ENCODE measurements at regions not wholly inside any gene's neighbourhood (a gene's known extent, or its start where the extent isn't known, plus 50 kb on each side); places are given as distances from the start of the nearest gene placed in this dataset.

DNA sequence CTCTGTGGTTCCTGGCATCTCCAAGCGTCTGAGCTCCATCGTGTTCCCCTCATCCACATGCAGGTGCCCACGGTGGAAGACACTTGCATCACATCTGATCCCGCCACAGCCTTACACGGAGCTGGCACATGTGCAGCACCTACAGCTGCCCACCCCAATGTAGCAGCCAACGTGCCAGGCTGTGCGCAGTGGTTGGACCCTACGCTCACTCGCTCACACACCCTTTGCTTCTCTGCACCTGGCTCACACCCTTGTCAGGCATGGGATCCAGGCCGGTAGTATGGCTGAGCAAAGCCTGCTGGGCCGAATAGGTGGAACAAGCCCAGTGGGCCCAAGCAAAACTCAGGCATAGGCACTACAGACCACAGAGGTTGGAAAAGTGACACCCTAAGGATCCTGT is 567.2 kb downstream of the FSCB start:
- no peaks in the 10 kb centered on the region for H3K27me3 ChIP-seq (ENCODE audit: insufficient read depth, low read depth)
- H3K36me3 ChIP-seq (ENCODE audit: insufficient read depth), result no peaks in the 10 kb centered on the region
- TF ChIP-seq, protein P1, sequence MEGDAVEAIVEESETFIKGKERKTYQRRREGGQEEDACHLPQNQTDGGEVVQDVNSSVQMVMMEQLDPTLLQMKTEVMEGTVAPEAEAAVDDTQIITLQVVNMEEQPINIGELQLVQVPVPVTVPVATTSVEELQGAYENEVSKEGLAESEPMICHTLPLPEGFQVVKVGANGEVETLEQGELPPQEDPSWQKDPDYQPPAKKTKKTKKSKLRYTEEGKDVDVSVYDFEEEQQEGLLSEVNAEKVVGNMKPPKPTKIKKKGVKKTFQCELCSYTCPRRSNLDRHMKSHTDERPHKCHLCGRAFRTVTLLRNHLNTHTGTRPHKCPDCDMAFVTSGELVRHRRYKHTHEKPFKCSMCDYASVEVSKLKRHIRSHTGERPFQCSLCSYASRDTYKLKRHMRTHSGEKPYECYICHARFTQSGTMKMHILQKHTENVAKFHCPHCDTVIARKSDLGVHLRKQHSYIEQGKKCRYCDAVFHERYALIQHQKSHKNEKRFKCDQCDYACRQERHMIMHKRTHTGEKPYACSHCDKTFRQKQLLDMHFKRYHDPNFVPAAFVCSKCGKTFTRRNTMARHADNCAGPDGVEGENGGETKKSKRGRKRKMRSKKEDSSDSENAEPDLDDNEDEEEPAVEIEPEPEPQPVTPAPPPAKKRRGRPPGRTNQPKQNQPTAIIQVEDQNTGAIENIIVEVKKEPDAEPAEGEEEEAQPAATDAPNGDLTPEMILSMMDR (conservative IDR thresholded peaks at IDR 0.05; ENCODE audit: low read depth, low read length), result no peak
- H3K4me3 ChIP-seq (IDR thresholded peaks at IDR 0.05; ENCODE audit: insufficient read depth, low read depth, low read length), result no peak overlapping the region
- no peak overlapping the region for H3K4me2 ChIP-seq
- no peaks in the 10 kb centered on the region for H4K20me1 ChIP-seq (ENCODE audit: insufficient read depth)
- H2AFZ ChIP-seq (ENCODE audit: low read depth), result no peak overlapping the region
- no peaks in the 10 kb centered on the region for H3K4me1 ChIP-seq (ENCODE audit: low read depth, poor library complexity, severe bottlenecking)
- H3K79me2 ChIP-seq (ENCODE audit: insufficient read depth, low read depth), result no peaks in the 10 kb centered on the region
- no peak overlapping the region for H3K27ac ChIP-seq
- H3K9ac ChIP-seq, result no peak overlapping the region

DNA sequence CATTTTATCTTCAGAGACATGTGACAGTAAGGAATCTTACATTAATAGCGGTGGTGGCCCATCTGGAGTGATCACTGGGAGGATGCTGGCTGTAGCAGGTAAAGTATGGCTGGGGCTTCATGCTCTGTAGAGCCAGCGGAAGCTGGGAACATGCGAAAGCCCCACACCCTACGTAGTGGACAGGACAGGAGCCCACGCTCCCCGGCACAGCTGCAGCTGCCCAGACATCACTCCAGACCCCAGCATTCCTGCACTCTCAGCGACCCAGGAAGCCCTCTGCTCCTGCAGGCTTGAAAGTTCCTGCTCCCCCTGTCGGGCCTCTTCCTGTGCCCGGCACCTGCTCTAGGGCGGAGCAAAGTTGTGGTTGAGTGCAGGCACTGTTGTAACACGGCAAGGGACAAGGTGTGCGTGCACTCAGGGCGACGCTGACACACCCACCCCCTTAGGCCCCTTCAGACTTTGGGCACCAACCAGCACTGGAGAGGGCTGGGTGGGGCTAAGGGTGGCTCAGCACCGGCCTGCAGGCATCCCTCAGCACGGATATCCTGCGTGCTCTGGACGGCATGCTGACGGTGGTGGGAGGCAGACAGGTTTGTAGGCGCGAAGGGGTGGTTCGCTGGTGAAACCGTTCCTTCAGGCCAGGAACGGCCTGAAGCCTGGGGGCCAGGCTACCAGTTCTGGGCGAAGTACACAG is 568.3 kb downstream of the FSCB start:
- Histone ChIP-seq H3K27me3 (ENCODE audit: insufficient read depth, low read depth) (no peaks in the 10 kb centered on the region), H3K9ac (no peak overlapping the region), H2AFZ (ENCODE audit: low read depth) (no peak overlapping the region), H3K4me2 (no peak overlapping the region), H3K27ac (no peak overlapping the region), H3K36me3 (ENCODE audit: insufficient read depth) (no peaks in the 10 kb centered on the region), H3K4me1 (ENCODE audit: low read depth, poor library complexity, severe bottlenecking) (no peaks in the 10 kb centered on the region), H3K4me3 (IDR thresholded peaks at IDR 0.05; ENCODE audit: insufficient read depth, low read depth, low read length) (no peak overlapping the region), H3K79me2 (ENCODE audit: insufficient read depth, low read depth) (no peaks in the 10 kb centered on the region), H4K20me1 (ENCODE audit: insufficient read depth) (no peaks in the 10 kb centered on the region)
- TF ChIP-seq, protein P1 (conservative IDR thresholded peaks at IDR 0.05; ENCODE audit: low read depth, low read length), result no peak

DNA sequence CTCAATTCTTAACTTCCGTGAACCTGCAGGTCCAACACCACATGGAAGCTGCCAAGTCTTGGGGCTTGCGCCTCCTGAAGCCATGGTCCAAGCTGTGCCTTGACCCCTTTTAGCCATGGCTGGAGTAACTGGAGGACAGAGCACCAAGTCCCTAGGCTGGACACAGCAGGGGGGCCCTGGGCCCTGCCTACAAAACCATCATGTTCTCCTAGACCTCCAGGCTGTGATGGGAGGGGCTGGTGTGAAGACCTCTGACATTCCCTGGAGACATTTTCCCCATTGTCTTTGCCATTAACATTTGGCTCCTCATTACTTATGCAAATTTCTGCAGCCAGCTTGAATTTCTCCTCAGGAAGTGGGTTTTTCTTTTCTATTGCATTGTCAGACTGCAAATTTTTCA is 570.1 kb downstream of the FSCB start:
- TF ChIP-seq, protein P1 (conservative IDR thresholded peaks at IDR 0.05; ENCODE audit: low read depth, low read length), result no peak
- Histone ChIP-seq H3K4me1 (ENCODE audit: low read depth, poor library complexity, severe bottlenecking) (no peaks in the 10 kb centered on the region), H3K36me3 (ENCODE audit: insufficient read depth) (no peaks in the 10 kb centered on the region), H2AFZ (ENCODE audit: low read depth) (no peak overlapping the region), H4K20me1 (ENCODE audit: insufficient read depth) (no peaks in the 10 kb centered on the region), H3K4me2 (no peak overlapping the region), H3K4me3 (IDR thresholded peaks at IDR 0.05; ENCODE audit: insufficient read depth, low read depth, low read length) (no peak overlapping the region), H3K27ac (no peak overlapping the region), H3K27me3 (ENCODE audit: insufficient read depth, low read depth) (no peaks in the 10 kb centered on the region), H3K79me2 (ENCODE audit: insufficient read depth, low read depth) (no peaks in the 10 kb centered on the region), H3K9ac (no peak overlapping the region)

- Histone ChIP-seq H3K4me2 (no peak overlapping the region), H3K4me3 (IDR thresholded peaks at IDR 0.05; ENCODE audit: insufficient read depth, low read depth, low read length) (no peak overlapping the region), H3K27ac (no peak overlapping the region), H3K79me2 (ENCODE audit: insufficient read depth, low read depth) (no peaks in the 10 kb centered on the region), H3K27me3 (ENCODE audit: insufficient read depth, low read depth) (no peaks in the 10 kb centered on the region), H2AFZ (ENCODE audit: low read depth) (no peak overlapping the region), H3K9ac (no peak overlapping the region), H3K36me3 (ENCODE audit: insufficient read depth) (no peaks in the 10 kb centered on the region), H4K20me1 (ENCODE audit: insufficient read depth) (no peaks in the 10 kb centered on the region), H3K4me1 (ENCODE audit: low read depth, poor library complexity, severe bottlenecking) (no peaks in the 10 kb centered on the region)
- TF ChIP-seq, protein P1 (conservative IDR thresholded peaks at IDR 0.05; ENCODE audit: low read depth, low read length), result no peak
These were observed 573.0 kb downstream of the FSCB start for GRCh38 chr14:43934102-43934501.

Measured in KMS-11 (cell line).